WTC11 (cell line): ENCODE measurements at regions not wholly inside any gene's neighbourhood (a gene's known extent, or its start where the extent isn't known, plus 50 kb on each side); places are given as distances from the start of the nearest gene placed in this dataset.

Experiments used
- ATF2 ChIP-seq: sonication (generic); formaldehyde crosslinking; IDR thresholded peaks from 2 replicates; pipeline ENCODE4 v1.8.1; 2022; ENCODE audit warnings: low read depth, missing genetic modification reagents, borderline replicate concordance
- ATF3 ChIP-seq: sonication (generic); formaldehyde crosslinking; conservative IDR thresholded peaks from 2 replicates; pipeline ENCODE4 v1.8.1; 2022; ENCODE audit warnings: mild to moderate bottlenecking, missing genetic modification reagents
- CTCF ChIP-seq: fragments of 200-600 bp; IDR thresholded peaks from 2 replicates; pipeline ENCODE4 v1.8.0; 2022; ENCODE audit warnings: antibody characterized with exemption
- SMAD3 ChIP-seq: sonication (generic); formaldehyde crosslinking; IDR thresholded peaks from 2 replicates; pipeline ENCODE4 v1.8.0; 2022; ENCODE audit warnings: missing genetic modification reagents, mild to moderate bottlenecking, borderline replicate concordance
- STAT6 ChIP-seq: sonication (generic); formaldehyde crosslinking; conservative IDR thresholded peaks from 2 replicates; pipeline ENCODE4 v1.8.1; 2023; ENCODE audit warnings: mild to moderate bottlenecking, low read depth, missing genetic modification reagents, moderate library complexity
- TCF7 ChIP-seq: sonication (generic); formaldehyde crosslinking; IDR thresholded peaks from 2 replicates; pipeline ENCODE4 v1.8.0; 2022; ENCODE audit warnings: mild to moderate bottlenecking, low read depth, missing genetic modification reagents, moderate library complexity
- TEAD4 ChIP-seq: sonication (generic); formaldehyde crosslinking; IDR thresholded peaks from 2 replicates; pipeline ENCODE4 v1.8.0; 2022; ENCODE audit warnings: mild to moderate bottlenecking, missing genetic modification reagents
- USF1 ChIP-seq: sonication (generic); formaldehyde crosslinking; IDR thresholded peaks from 2 replicates; pipeline ENCODE4 v1.8.0; 2022; ENCODE audit warnings: mild to moderate bottlenecking, missing genetic modification reagents
- USF2 ChIP-seq: sonication (generic); formaldehyde crosslinking; IDR thresholded peaks from 2 replicates; pipeline ENCODE4 v1.8.1; 2023; ENCODE audit warnings: mild to moderate bottlenecking, missing genetic modification reagents, moderate library complexity
- ZBTB43 ChIP-seq: sonication (generic); formaldehyde crosslinking; IDR thresholded peaks from 2 replicates; pipeline ENCODE4 v1.8.1; 2023; ENCODE audit warnings: mild to moderate bottlenecking, missing genetic modification reagents

GRCh38 chrX:747176-747575 is 116.6 kb downstream of the SHOX start:
- no peak for TF ChIP-seq SMAD3
- TF ChIP-seq CTCF: no peak
- no peak for TF ChIP-seq TEAD4
- no peak for TF ChIP-seq USF2 (CRISPR knock-in tag)
- TF ChIP-seq TCF7 (CRISPR knock-in tag): no peak
- no peak for TF ChIP-seq STAT6 (CRISPR knock-in tag)
- no peak for TF ChIP-seq USF1 (CRISPR knock-in tag)
- TF ChIP-seq ATF2: no peak
- no peak for TF ChIP-seq ATF3 (CRISPR knock-in tag)
- no peak for TF ChIP-seq ZBTB43 (CRISPR knock-in tag)
